ENCODE measurements at regions not wholly inside any gene's neighbourhood (a gene's known extent, or its start where the extent isn't known, plus 50 kb on each side); places are given as distances from the start of the nearest gene placed in this dataset.
"Not testable (repeated sequence)": the region's sequence is repeated elsewhere in the genome, so short reads cannot be mapped to it uniquely, and the experiment has no call there.

DNA sequence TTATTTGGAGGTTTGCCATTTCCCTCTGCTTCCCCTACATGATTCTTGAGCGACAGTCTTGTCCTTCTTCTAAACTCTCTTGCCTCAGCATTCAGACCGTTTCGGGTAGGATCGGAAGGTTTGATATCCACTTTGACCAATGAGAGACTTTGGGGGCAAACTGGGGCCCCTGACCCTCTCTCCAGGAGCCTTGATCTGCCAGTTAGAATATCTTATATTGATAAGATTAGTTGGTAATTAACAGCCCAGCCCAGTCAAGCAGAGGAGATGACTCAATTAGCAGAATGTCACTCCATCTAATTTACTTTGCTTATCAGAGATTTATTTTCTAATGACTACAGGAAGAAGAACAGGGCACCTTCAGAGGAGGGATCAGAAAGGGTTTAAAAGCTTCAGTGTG, 532.8 kb downstream of the XYLT1 start:
- Mint-ChIP-seq H3K27ac (no peak overlapping the region), H3K4me1 (no peaks in the 10 kb centered on the region), H3K9me3 (ENCODE audit: low read depth) (no peaks in the 10 kb centered on the region), H3K27me3 (peaks cover 14% of the 10 kb centered on the region), H3K4me3 (no peak overlapping the region), H3K36me3 (no peaks in the 10 kb centered on the region)
- no peak for ATAC-seq
- no peak for DNase-seq
- CTCF ChIA-PET: no interaction called here

DNA sequence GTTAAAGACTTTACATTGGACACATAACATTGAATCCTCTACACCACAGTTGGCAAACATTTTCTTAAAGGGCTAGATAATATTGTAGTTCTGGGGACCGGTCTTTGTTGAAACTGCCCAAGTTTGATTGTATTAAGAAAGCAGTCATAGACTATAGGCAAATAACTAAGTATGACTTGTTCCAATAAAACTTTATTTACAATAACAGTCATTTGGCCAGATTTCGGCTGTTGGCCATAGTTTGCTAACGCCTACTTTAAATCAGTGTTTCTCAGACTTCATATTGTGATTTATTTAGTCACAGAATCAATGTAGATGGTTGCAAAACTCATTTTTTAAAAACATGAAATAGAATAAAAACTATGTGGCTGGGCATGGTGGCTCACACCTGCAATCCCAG, 531.8 kb downstream of the XYLT1 start:
- Mint-ChIP-seq H3K4me3 (no peak overlapping the region), H3K4me1 (no peaks in the 10 kb centered on the region), H3K27ac (no peak overlapping the region), H3K9me3 (ENCODE audit: low read depth) (no peaks in the 10 kb centered on the region), H3K27me3 (peaks cover 17% of the 10 kb centered on the region), H3K36me3 (no peaks in the 10 kb centered on the region)
- no peak for ATAC-seq
- no peak for DNase-seq
- CTCF ChIA-PET: no interaction called here

DNA sequence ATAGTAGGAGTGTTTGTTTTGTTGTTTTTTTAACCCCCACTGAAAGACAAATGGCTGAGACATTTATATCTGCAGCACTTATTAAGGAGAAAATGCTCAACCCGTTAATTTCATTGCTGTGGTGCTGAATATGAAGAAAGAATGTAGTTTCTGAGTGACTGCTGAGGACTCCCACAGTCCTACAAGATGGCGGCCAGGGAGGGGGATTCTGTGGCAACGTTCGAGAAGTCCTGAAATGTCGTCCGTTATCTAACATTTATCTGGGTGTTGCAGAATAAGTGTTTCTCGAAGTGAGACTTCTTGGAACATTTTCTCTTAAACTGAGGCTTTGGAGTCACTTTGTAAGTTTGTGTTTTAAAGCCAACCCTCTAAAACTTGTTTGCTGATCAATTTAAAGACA, 530.4 kb downstream of the XYLT1 start:
- H3K4me3 Mint-ChIP-seq: no peak overlapping the region
- H3K4me1 Mint-ChIP-seq: no peaks in the 10 kb centered on the region
- ATAC-seq: no peak
- DNase-seq: no peak
- no peak overlapping the region for H3K27ac Mint-ChIP-seq
- CTCF ChIA-PET: no interaction called here
- H3K27me3 Mint-ChIP-seq: peaks cover 22% of the 10 kb centered on the region
- H3K9me3 Mint-ChIP-seq (ENCODE audit: low read depth): no peaks in the 10 kb centered on the region
- H3K36me3 Mint-ChIP-seq: no peaks in the 10 kb centered on the region

DNA sequence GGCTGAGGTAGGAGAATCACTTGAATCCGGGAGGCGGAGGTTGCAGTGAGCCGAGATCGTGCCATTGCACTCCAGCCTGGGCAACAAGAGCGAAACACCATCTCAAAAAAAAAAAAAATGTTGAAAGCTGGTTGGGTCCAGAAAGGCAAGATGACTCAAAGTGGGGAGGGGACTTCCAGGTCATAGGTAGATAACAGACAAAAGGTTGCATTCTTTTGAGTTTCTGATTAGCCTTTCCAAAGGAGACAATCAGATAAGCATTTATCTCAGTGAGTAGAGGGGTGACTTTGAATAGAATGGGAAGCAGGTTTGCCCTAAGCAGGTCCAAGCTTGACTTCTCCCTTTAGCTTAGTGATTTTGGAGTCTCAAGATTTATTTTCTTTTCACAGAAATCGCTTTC, 527.9 kb downstream of the XYLT1 start:
- DNase-seq; H3K4me1 Mint-ChIP-seq; H3K36me3 Mint-ChIP-seq; H3K9me3 Mint-ChIP-seq (ENCODE audit: low read depth); H3K4me3 Mint-ChIP-seq; H3K27ac Mint-ChIP-seq; CTCF ChIA-PET; ATAC-seq: not testable (repeated sequence)
- peaks cover 18% of the 10 kb centered on the region for H3K27me3 Mint-ChIP-seq

DNA sequence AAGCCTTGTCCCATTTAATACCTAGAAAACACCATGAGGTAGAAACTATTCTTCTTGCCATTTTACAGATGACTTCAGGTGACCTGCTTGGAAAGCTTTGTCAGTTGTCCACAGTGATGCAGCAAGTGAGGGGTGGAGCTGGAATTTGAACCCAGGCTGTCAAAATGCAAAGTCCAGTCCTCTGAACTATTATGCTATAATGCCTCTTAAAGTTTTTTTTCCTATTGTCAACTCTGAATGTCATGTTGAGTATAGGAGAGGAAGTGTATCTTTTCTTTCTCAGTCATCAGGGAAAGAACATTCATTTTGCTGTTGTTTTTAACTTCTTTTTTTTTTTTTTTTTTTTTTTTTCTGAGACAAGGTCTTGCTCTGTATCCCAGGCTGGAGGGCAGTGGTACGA, 525.6 kb downstream of the XYLT1 start:
- Mint-ChIP-seq H3K4me1 (no peaks in the 10 kb centered on the region), H3K9me3 (ENCODE audit: low read depth) (no peaks in the 10 kb centered on the region), H3K27ac (no peak overlapping the region), H3K4me3 (no peak overlapping the region), H3K27me3 (peaks cover 17% of the 10 kb centered on the region), H3K36me3 (no peaks in the 10 kb centered on the region)
- DNase-seq: no peak
- CTCF ChIA-PET: no interaction called here
- ATAC-seq: no peak

DNA sequence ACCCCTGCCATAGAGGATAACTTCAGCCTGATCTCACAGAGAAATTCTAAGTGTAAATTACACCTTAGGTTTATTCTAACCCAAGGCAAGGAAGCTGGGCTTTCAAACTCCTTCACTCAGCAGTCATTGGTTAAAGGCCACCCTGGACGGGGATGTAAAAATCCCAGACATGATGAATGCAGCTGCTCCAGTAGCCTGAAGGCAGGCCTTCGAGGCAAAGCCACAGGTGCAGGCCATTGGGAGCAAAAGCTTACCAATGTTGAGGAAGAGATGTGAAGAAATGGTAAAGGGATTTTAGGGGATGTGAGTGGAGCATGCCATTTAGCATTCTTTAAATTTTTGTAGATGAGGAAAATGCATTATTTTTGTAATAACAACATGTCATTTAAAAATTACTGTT, 514.4 kb downstream of the XYLT1 start:
- peaks cover 3% of the 10 kb centered on the region for H3K4me1 Mint-ChIP-seq
- H3K4me3 Mint-ChIP-seq: no peak overlapping the region
- DNase-seq: no peak
- H3K36me3 Mint-ChIP-seq: no peaks in the 10 kb centered on the region
- H3K9me3 Mint-ChIP-seq (ENCODE audit: low read depth): peaks cover 2% of the 10 kb centered on the region
- H3K27me3 Mint-ChIP-seq: peaks cover 7% of the 10 kb centered on the region
- ATAC-seq: no peak
- CTCF ChIA-PET: no interaction called here
- no peak overlapping the region for H3K27ac Mint-ChIP-seq

DNA sequence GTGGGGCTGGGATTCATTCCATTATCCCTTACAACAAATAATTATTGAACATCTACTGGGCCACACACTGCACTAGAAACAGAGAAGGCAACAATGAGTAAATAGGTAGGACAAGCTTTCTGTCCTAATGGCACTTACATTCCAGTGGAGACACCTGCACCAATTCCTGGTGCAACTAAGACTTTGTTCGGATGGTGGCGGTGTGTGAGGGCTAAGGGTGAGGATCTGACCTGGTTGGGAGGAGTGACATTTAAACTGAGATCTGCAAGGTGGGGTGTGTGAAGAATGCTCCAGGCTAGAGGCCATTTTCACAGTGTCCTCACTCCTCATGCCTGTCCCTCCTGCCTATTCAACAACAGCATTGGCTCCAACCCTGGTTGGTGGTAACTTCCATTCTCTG, 510.0 kb downstream of the XYLT1 start:
- no peak overlapping the region for H3K27ac Mint-ChIP-seq
- CTCF ChIA-PET: no interaction called here

DNA sequence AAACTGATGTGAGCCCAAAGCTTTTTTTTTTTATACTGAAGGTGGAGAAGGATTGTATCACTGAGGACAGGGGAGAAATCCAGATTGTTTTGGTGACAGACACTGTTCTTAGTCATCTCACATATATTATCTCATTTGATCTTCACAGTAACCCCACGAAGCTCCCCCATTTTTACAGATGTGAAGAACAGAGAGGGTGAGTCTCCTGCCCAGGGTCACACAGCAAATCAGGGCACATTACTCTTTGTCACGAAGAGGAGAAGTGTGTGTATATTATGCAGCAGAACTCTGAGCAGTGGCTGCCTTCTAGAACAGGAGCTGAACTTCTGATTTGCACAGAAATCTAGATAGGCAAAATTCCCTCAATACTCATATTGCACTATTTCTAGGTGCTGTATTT, 504.3 kb downstream of the XYLT1 start:
- DNase-seq (no peak), ATAC-seq (no peak)
- Mint-ChIP-seq H3K4me1 (no peaks in the 10 kb centered on the region), H3K36me3 (no peaks in the 10 kb centered on the region), H3K4me3 (no peak overlapping the region), H3K27ac (no peak overlapping the region), H3K9me3 (ENCODE audit: low read depth) (no peaks in the 10 kb centered on the region), H3K27me3 (peaks cover 3% of the 10 kb centered on the region)
- CTCF ChIA-PET: no interaction called here

More for the DNA sequence above, 510.0 kb downstream of the XYLT1 start:
- peaks cover 7% of the 10 kb centered on the region for H3K27me3 Mint-ChIP-seq
- H3K4me1 Mint-ChIP-seq: peaks cover 3% of the 10 kb centered on the region
- no peaks in the 10 kb centered on the region for H3K36me3 Mint-ChIP-seq
- DNase-seq (no peak), ATAC-seq (no peak)
- peaks cover 2% of the 10 kb centered on the region for H3K9me3 Mint-ChIP-seq (ENCODE audit: low read depth)
- H3K4me3 Mint-ChIP-seq: no peak overlapping the region

DNA sequence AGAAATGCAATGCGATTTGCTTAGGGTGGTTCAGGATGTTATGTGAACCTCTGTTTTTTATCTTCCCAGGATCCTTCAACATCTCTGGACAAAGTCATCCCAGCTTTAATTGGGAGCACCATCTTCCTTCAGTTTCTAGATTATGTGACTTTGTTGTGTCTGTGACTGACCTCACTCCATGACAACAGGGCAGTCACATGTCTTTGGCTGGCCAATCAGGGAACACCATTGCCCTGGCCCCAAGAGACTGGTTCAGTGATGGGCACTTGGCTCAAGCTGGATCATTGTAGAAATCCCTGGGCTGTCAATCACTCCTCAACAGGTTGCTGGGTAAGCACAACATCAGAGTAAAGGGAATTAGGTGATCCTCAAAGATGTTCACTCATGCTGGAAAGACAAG, 499.7 kb downstream of the XYLT1 start:
- Mint-ChIP-seq H3K27me3 (peaks cover 2% of the 10 kb centered on the region), H3K27ac (no peak overlapping the region), H3K4me3 (no peak overlapping the region), H3K4me1 (no peaks in the 10 kb centered on the region), H3K9me3 (ENCODE audit: low read depth) (no peaks in the 10 kb centered on the region), H3K36me3 (no peaks in the 10 kb centered on the region)
- no peak for DNase-seq
- CTCF ChIA-PET: no interaction called here
- no peak for ATAC-seq

DNA sequence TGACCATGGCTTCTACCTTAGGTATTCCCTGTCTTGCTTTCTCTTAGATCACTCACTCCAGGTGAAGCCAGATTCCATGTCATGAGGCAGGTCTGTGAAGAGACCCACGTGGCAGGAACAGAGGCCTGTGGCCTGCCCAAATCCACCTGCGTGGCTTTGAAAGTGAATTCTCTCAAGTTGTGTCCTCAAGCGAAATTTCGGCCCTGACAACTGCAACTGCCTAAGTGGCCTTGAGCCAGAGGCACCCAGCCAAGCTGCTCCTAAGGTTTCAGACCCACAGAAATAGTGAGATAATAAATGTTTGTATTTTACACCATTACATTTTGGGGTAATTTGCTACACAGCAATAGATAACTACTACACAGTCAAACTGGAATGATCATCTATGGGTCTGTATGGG, 497.9 kb downstream of the XYLT1 start:
- no peaks in the 10 kb centered on the region for H3K4me1 Mint-ChIP-seq
- H3K9me3 Mint-ChIP-seq (ENCODE audit: low read depth): no peaks in the 10 kb centered on the region
- H3K27me3 Mint-ChIP-seq: no peaks in the 10 kb centered on the region
- H3K4me3 Mint-ChIP-seq: no peak overlapping the region
- DNase-seq (no peak), ATAC-seq (no peak)
- CTCF ChIA-PET: no interaction called here
- no peaks in the 10 kb centered on the region for H3K36me3 Mint-ChIP-seq
- no peak overlapping the region for H3K27ac Mint-ChIP-seq

DNA sequence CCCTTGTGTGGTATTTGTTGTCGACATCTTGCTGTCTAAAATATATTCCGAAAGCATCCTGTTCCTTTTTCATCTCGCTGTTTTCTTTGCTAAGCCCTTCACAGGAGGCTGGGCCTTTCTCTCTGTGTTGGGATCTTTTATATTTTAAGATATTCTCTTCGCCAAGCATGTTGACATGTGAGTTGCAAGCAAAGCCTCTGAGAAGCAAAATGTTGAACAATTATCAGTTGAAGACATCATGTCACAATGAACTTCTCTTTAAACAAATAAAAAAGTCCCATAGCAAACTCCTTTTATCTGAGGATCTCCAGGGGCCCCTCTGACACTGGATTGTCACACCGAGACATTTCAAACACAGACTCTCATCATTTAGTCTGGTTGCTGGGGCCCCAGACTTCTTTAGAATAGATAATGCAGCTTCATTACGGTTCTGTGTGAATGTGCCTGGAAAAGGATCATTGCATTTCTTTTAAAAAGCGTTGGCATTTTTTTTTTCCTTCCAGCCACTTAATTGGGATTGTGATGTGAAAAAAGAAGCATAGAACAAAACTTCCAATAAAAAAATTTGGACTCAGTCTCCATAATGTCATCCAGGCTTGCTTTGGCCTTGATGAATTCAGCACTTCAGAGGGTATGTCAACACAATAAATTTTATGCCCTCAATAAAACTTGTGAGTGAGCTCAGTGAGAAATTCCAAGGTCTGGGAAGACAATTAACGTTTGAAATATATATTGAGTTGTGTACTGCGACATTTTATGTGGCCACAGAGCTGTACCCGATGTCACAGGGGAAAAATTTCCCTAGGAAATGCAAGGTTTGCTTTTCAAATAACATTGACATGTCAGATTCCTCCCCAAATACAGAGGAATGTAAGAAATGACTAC, 496.8 kb downstream of the XYLT1 start:
- no peak overlapping the region for H3K4me3 Mint-ChIP-seq
- CTCF ChIA-PET: no interaction called here

DNA sequence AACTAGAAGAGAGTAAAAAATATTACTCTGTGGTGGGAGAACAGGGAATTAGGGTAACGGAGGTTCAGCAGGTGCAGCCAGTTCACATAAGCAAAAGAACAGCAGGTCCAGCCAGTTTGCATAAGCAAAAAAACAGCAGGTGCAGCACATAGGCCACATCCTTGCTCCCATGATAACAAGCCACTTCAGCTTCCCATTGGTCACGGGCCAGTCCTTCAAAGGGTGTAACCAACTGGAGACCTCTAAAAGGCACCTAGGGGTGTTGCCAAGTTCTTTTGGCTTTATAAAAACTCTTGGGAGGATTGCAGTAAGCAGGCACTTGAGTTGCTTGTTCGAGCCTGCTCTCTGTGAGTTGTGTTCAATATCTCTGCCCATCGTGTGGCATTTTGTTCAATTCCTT, 488.1 kb downstream of the XYLT1 start:
- ATAC-seq (no peak), DNase-seq (no peak)
- H3K4me3 Mint-ChIP-seq: no peak overlapping the region
- CTCF ChIA-PET: no interaction called here
- no peak overlapping the region for H3K27ac Mint-ChIP-seq
- H3K9me3 Mint-ChIP-seq (ENCODE audit: low read depth): no peaks in the 10 kb centered on the region
- H3K36me3 Mint-ChIP-seq: no peaks in the 10 kb centered on the region
- no peaks in the 10 kb centered on the region for H3K4me1 Mint-ChIP-seq
- H3K27me3 Mint-ChIP-seq: no peaks in the 10 kb centered on the region

More for the DNA sequence above, 496.8 kb downstream of the XYLT1 start:
- H3K4me1 Mint-ChIP-seq: no peaks in the 10 kb centered on the region
- ATAC-seq (no peak), DNase-seq (no peak)
- H3K27ac Mint-ChIP-seq: no peak overlapping the region
- H3K27me3 Mint-ChIP-seq: no peaks in the 10 kb centered on the region
- no peaks in the 10 kb centered on the region for H3K9me3 Mint-ChIP-seq (ENCODE audit: low read depth)
- no peaks in the 10 kb centered on the region for H3K36me3 Mint-ChIP-seq

DNA sequence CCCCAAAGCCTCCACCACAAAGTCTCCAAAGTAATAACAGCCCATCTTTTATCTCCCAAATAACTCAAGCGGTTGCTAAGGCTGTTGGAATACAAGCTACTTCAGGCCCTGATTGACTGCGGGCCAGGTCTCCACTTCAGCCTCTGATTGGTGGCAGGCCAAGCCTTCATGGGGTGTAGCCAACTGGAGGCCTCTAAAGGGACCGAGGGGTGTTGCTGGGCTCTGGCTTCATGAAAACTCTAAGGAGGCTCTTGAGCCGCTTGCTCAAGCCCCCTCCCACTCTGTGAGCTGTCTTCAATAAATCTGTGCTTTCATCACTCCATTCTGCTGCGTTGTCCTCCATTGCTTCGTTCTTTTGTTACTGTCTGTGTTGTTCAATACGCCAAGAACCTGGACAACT, 487.2 kb downstream of the XYLT1 start:
- H3K27ac Mint-ChIP-seq: no peak overlapping the region
- ATAC-seq (no peak), DNase-seq (no peak)
- H3K27me3 Mint-ChIP-seq: no peaks in the 10 kb centered on the region
- CTCF ChIA-PET: no interaction called here
- no peaks in the 10 kb centered on the region for H3K36me3 Mint-ChIP-seq
- H3K4me3 Mint-ChIP-seq: no peak overlapping the region
- no peaks in the 10 kb centered on the region for H3K4me1 Mint-ChIP-seq
- no peaks in the 10 kb centered on the region for H3K9me3 Mint-ChIP-seq (ENCODE audit: low read depth)

DNA sequence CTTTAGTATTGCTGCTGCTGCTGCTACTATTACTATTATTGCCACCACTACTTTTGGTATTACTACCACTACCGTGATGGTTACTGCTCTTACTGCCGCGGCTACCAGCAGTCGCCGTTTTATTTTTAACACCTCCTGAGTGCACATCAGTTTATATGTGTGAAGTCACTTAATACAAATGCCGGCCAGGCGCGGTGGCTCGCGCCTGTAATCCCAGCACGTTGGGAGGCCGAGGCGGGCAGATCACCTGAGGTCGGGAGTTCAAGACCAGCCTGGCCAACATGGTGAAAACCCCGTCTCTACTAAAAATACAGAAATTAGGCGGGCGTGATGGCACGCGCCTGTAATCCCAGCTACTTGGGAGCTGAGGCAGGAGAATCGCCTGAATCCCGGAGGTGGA, 486.7 kb downstream of the XYLT1 start:
- not testable (repeated sequence) for H3K4me1 Mint-ChIP-seq, H3K27ac Mint-ChIP-seq

DNA sequence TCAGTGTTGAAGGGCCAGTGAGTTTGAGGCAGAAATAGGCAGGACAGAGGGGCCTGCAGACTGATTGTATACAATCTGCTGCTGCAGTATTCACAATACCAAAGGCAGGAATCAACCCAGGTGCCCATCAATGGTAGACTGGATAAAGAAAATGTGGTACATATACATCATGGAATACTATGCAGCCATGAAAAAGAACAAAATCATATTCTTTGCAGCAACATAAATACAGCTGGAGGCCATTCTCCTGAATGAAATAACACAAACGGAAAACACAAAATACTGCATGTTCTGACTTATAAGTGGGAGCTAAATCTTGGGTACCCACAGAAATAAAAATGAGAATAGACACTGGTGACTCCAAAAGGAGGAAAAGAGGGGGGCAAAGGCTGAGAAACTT, 485.1 kb downstream of the XYLT1 start:
- no peaks in the 10 kb centered on the region for H3K4me1 Mint-ChIP-seq
- H3K4me3 Mint-ChIP-seq: no peak overlapping the region
- H3K36me3 Mint-ChIP-seq: no peaks in the 10 kb centered on the region
- ATAC-seq (no peak), DNase-seq (no peak)
- no peaks in the 10 kb centered on the region for H3K9me3 Mint-ChIP-seq (ENCODE audit: low read depth)
- H3K27ac Mint-ChIP-seq: no peak overlapping the region
- CTCF ChIA-PET: no interaction called here
- no peaks in the 10 kb centered on the region for H3K27me3 Mint-ChIP-seq

More for the DNA sequence above, 486.7 kb downstream of the XYLT1 start:
- CTCF ChIA-PET; DNase-seq; H3K27me3 Mint-ChIP-seq; H3K4me3 Mint-ChIP-seq; ATAC-seq; H3K9me3 Mint-ChIP-seq (ENCODE audit: low read depth); H3K36me3 Mint-ChIP-seq: not testable (repeated sequence)

All from activated CD8-positive, alpha-beta memory T cell treated with anti-CD3 and anti-CD28 coated beads, Interleukin-2, amount 10 ng/mL, durations not matched to agents 7 days and 5 days (primary cell).